Ishikawa (cell line): ENCODE measurements at regions not wholly inside any gene's neighbourhood (a gene's known extent, or its start where the extent isn't known, plus 50 kb on each side); places are given as distances from the start of the nearest gene placed in this dataset.

Source experiments
- CEBPB ChIP-seq: IDR thresholded peaks from 2 replicates; pipeline ENCODE4 v1.6.1; 2012
- CREB1 ChIP-seq: IDR thresholded peaks from 2 replicates; pipeline ENCODE4 v1.6.1; 2012; ENCODE audit warnings: low read depth
- EGR1 ChIP-seq: IDR thresholded peaks from 2 replicates; pipeline ENCODE4 v1.6.1; 2012
- EP300 ChIP-seq: IDR thresholded peaks from 2 replicates; pipeline ENCODE4 v1.6.1; 2012; ENCODE audit warnings: borderline replicate concordance
- MAX ChIP-seq: IDR thresholded peaks from 2 replicates; pipeline ENCODE4 v1.6.1; 2012
- RAD21 ChIP-seq: IDR thresholded peaks from 2 replicates; pipeline ENCODE4 v1.6.1; 2012; ENCODE audit warnings: low read depth
- REST ChIP-seq: IDR thresholded peaks from 2 replicates; pipeline ENCODE4 v1.6.1; 2012; ENCODE audit warnings: low read depth, mild to moderate bottlenecking
- TAF1 ChIP-seq: IDR thresholded peaks from 2 replicates; pipeline ENCODE4 v1.6.1; 2012; ENCODE audit warnings: low read depth, mild to moderate bottlenecking
- TCF12 ChIP-seq: IDR thresholded peaks from 2 replicates; pipeline ENCODE4 v1.6.1; 2012; ENCODE audit warnings: low read depth
- TEAD4 ChIP-seq: IDR thresholded peaks from 2 replicates; pipeline ENCODE4 v1.6.1; 2012
- USF1 ChIP-seq: IDR thresholded peaks from 2 replicates; pipeline ENCODE4 v1.6.1; 2012
- YY1 ChIP-seq: IDR thresholded peaks from 2 replicates; pipeline ENCODE4 v1.6.1; 2012; ENCODE audit warnings: low read depth
- ZBTB7A ChIP-seq: IDR thresholded peaks from 2 replicates; pipeline ENCODE4 v1.6.1; 2012; ENCODE audit warnings: low read depth

- no peak for TF ChIP-seq TCF12
- no peak for TF ChIP-seq CREB1
- TF ChIP-seq RAD21, result no peak
- no peak for TF ChIP-seq MAX
- TF ChIP-seq REST, result no peak
- no peak for TF ChIP-seq CEBPB
- no peak for TF ChIP-seq TEAD4
- TF ChIP-seq TAF1, result no peak
- no peak for TF ChIP-seq YY1
- no peak for TF ChIP-seq EGR1
- TF ChIP-seq EP300, result no peak
- TF ChIP-seq USF1, result no peak
- no peak for TF ChIP-seq ZBTB7A
Measured at GRCh38 chr14:100663761-100664052, 63.0 kb upstream of the DLK1 start.
